ENCODE measurements at regions not wholly inside any gene's neighbourhood (a gene's known extent, or its start where the extent isn't known, plus 50 kb on each side); places are given as distances from the start of the nearest gene placed in this dataset.

GRCh38 chr1:208534599-208534897, 290.4 kb upstream of the PLXNA2 start:
- no peak for TF ChIP-seq POLR2A (IDR thresholded peaks at IDR 0.05; ENCODE audit: low read depth, low read length)
- FAIRE-seq (no peak), DNase-seq (ENCODE audit: insufficient read length, low spot score) (no peak)

DNA sequence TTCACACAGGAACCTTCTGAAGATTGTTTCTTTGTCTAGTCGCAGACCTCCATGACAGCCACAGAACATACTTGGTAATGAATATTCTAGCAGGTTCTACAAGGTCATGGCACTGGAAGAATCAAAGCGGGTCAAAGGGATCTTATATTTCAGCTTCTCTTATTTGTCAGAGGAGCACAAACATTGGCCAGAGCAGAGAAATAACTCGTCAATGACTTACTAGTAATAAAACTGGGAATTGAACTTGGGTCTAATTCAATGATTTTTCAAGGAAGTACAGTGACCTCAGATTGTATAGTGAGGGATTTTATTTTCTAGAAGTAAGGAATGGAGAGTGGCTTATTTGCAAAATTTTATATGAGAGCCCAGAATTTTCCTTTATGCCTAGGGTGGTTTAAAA, 290.8 kb upstream of the PLXNA2 start:
- no peak for FAIRE-seq
- no peak for TF ChIP-seq POLR2A (IDR thresholded peaks at IDR 0.05; ENCODE audit: low read depth, low read length)
- no peak for DNase-seq (ENCODE audit: insufficient read length, low spot score)

DNA sequence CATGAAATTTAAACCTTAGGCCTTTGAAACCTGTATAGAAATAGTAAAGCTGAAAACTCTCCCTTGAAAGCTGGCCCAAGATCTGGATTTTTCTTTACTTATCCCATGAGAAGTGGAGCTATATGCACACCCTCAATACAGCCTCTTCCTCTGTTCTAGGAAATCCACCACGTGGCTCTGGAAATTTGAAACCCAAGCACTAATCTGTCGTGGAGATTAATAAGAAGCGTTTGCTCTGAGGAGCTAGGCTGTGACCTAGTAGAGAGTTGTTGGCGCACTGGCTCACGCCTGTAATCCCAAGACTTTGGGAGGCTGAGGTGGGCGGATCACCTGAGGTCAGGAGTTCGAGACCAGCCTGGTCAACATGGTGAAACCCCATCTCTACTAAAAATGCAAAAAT, 291.3 kb upstream of the PLXNA2 start:
- no peak for FAIRE-seq
- TF ChIP-seq POLR2A (IDR thresholded peaks at IDR 0.05; ENCODE audit: low read depth, low read length) = no peak
- DNase-seq (ENCODE audit: insufficient read length, low spot score) = no peak

DNA sequence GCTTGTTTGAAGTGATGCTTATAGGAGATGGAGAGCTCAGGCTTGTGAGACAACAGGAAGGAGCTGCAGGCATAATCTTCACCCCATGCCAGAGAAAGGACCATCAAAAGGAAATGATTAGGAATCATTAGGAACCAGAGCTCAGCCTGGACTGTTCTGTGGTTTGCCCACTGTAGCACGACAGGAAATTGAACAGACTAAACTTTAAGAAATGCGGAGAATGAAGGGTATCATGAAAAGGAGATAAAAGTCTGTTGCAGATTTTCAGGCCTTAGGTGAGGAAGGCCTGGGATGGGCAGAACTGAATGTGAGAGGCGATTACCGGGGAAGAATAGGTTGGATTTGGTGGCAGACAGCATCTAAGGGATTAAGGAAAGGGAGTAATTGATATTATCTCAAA, 292.0 kb upstream of the PLXNA2 start:
- no peak for FAIRE-seq
- no peak for DNase-seq (ENCODE audit: insufficient read length, low spot score)
- TF ChIP-seq POLR2A (IDR thresholded peaks at IDR 0.05; ENCODE audit: low read depth, low read length) = no peak

GRCh38 chr1:208537198-208537597, 293.0 kb upstream of the PLXNA2 start:
- DNase-seq (ENCODE audit: insufficient read length, low spot score) (no peak), FAIRE-seq (no peak)
- TF ChIP-seq POLR2A (IDR thresholded peaks at IDR 0.05; ENCODE audit: low read depth, low read length) = no peak

- FAIRE-seq (no peak), DNase-seq (ENCODE audit: insufficient read length, low spot score) (no peak)
Observed at GRCh38 chr1:208538078-208538477, 293.9 kb upstream of the PLXNA2 start.

DNA sequence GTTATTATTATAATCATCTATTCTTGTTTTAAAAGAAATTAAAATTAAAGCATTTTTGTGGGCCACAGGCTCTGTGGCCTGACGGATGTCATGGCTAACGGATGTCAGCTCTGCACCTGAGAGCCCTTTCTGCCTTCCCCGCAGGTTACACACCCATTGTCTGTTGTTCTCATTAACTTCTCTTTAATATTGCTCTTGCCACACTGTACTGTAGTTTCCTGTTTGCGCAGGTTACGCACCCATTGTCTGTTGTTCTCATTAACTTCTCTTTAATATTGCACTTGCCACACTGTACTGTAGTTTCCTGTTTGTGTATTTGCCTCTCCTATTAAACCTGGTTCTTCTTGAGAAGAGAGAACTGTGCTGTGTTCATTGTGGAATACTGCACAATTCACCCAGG, 294.4 kb upstream of the PLXNA2 start:
- FAIRE-seq (no peak), DNase-seq (ENCODE audit: insufficient read length, low spot score) (no peak)
- no peak for TF ChIP-seq POLR2A (IDR thresholded peaks at IDR 0.05; ENCODE audit: low read depth, low read length)

More at GRCh38 chr1:208538078-208538477, 293.9 kb upstream of the PLXNA2 start:
- no peak for TF ChIP-seq POLR2A (IDR thresholded peaks at IDR 0.05; ENCODE audit: low read depth, low read length)

- no peak for FAIRE-seq
- DNase-seq (ENCODE audit: insufficient read length, low spot score) = no peak
- TF ChIP-seq POLR2A (IDR thresholded peaks at IDR 0.05; ENCODE audit: low read depth, low read length) = no peak
Observed at GRCh38 chr1:208540724-208541123, 296.5 kb upstream of the PLXNA2 start.

DNA sequence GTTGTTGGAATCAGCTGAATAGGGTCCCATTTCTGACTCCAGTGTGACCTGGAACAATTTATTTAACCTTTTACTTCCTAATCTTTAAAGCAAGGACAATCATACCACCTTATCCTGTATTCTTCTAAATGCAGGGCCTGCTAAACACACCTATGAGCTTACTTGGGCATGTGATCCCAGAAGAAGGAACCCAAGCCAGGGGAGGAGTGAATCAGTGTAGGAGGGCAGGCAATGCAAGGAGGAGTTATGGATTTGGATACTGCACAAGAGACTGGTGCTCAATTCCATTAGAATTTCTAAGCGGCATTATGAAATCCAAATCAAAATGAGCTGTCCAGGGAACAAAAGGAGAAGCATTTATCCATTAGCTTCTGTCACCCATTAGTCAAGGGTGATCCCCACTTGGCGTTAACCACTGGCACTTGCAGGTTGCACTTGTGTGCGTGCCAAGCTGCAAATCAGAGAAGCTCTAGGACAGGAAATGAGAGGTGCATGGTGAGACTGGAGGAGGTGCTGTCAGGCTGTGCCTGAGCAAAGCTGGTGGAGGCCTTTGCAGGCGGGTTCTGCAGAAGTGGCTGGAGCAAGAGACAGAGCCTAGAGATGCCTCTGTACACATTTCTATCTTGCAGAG, 297.2 kb upstream of the PLXNA2 start:
- no peak for FAIRE-seq
- no peak for TF ChIP-seq POLR2A (IDR thresholded peaks at IDR 0.05; ENCODE audit: low read depth, low read length)
- DNase-seq (ENCODE audit: insufficient read length, low spot score) = no peak

GRCh38 chr1:208542309-208542708, 298.1 kb upstream of the PLXNA2 start:
- no peak for TF ChIP-seq POLR2A (IDR thresholded peaks at IDR 0.05; ENCODE audit: low read depth, low read length)
- DNase-seq (ENCODE audit: insufficient read length, low spot score) = no peak
- FAIRE-seq = no peak

- TF ChIP-seq POLR2A (IDR thresholded peaks at IDR 0.05; ENCODE audit: low read depth, low read length) = no peak
- FAIRE-seq (no peak), DNase-seq (ENCODE audit: insufficient read length, low spot score) (no peak)
Observed at GRCh38 chr1:208544053-208544452, 299.9 kb upstream of the PLXNA2 start.

GRCh38 chr1:208544794-208545193, 300.6 kb upstream of the PLXNA2 start:
- FAIRE-seq (no peak), DNase-seq (ENCODE audit: insufficient read length, low spot score) (no peak)
- TF ChIP-seq POLR2A (IDR thresholded peaks at IDR 0.05; ENCODE audit: low read depth, low read length) = no peak

DNA sequence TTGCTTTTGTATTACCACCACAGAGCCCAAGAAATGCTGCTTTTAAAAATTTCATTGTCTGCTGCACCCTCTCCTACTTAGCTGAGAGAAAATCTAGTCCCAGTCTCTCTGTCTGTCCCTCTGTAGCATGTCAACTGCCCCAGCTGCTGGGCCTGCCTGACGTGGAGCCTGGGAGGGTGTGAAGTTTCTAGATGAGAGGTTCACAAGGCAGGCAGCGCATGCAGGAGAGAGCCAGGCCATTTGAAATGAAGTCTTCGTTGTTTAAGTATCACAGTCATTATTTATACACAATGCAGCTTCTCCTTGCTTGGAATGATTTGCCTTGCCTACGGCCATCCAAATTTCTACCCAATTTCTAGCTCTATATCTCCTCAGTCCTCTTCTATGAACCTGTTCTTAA, 306.8 kb upstream of the PLXNA2 start:
- FAIRE-seq (no peak), DNase-seq (ENCODE audit: insufficient read length, low spot score) (no peak)
- no peak for TF ChIP-seq POLR2A (IDR thresholded peaks at IDR 0.05; ENCODE audit: low read depth, low read length)

- no peak for DNase-seq (ENCODE audit: insufficient read length, low spot score)
- no peak for TF ChIP-seq POLR2A (IDR thresholded peaks at IDR 0.05; ENCODE audit: low read depth, low read length)
- FAIRE-seq = no peak
Observed at GRCh38 chr1:208551633-208552320, 307.6 kb upstream of the PLXNA2 start.

DNA sequence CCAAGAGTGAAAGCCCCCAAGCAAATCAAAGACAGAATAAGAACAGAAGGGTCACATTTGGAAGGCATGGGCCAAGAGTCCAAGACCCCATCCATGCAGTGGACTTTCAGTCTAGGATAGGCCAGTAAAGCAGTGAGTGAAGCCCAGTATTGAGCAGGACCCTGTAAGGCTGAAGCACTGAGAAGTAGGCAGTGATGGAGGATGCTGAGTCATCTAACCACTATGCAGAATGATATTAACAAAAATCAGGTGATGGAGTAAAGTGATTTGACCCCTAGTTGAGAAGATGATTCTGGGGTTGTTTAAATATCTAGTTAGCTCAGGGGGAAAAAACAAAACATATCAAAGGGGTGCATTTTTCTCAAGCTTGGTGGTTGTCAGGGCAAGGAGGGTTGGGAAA, 308.7 kb upstream of the PLXNA2 start:
- no peak for TF ChIP-seq POLR2A (IDR thresholded peaks at IDR 0.05; ENCODE audit: low read depth, low read length)
- DNase-seq (ENCODE audit: insufficient read length, low spot score) (no peak), FAIRE-seq (no peak)
